ENCODE measurements at regions not wholly inside any gene's neighbourhood (a gene's known extent, or its start where the extent isn't known, plus 50 kb on each side); places are given as distances from the start of the nearest gene placed in this dataset.

DNA sequence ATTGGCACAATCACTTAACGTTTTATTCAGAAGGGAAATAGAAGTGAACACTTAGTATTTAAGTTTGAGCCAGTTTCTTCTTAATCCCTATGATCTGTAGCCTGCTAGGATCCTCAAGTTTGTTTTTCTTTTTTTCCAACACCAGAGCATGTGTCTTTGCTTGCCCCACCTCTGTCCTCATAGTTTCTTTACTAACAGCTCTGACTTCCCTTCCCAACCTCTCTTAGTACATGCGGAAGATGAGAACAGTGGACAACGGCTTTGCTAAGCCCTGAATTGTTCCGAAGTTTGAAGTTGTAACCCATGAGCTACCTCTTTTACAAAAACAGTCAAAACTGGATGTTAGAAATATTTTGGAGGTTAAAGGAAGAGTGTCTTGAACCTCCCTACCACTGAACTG, 61.7 kb upstream of the TAF11L2 start:
- peaks cover 6% of the 10 kb centered on the region for H3K9me3 Mint-ChIP-seq (ENCODE audit: low read depth)
- no peak overlapping the region for H3K4me3 Mint-ChIP-seq (ENCODE audit: low read depth)
- H3K27ac Mint-ChIP-seq, result no peak overlapping the region
- H3K27me3 Mint-ChIP-seq, result no peaks in the 10 kb centered on the region
- H3K36me3 Mint-ChIP-seq (ENCODE audit: insufficient read depth), result no peaks in the 10 kb centered on the region
- DNase-seq (ENCODE audit: low spot score, unreplicated experiment), result no peak
- TF ChIP-seq, protein P1, sequence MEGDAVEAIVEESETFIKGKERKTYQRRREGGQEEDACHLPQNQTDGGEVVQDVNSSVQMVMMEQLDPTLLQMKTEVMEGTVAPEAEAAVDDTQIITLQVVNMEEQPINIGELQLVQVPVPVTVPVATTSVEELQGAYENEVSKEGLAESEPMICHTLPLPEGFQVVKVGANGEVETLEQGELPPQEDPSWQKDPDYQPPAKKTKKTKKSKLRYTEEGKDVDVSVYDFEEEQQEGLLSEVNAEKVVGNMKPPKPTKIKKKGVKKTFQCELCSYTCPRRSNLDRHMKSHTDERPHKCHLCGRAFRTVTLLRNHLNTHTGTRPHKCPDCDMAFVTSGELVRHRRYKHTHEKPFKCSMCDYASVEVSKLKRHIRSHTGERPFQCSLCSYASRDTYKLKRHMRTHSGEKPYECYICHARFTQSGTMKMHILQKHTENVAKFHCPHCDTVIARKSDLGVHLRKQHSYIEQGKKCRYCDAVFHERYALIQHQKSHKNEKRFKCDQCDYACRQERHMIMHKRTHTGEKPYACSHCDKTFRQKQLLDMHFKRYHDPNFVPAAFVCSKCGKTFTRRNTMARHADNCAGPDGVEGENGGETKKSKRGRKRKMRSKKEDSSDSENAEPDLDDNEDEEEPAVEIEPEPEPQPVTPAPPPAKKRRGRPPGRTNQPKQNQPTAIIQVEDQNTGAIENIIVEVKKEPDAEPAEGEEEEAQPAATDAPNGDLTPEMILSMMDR (IDR thresholded peaks at IDR 0.05; ENCODE audit: unreplicated experiment), result no peak
- no peaks in the 10 kb centered on the region for H3K4me1 Mint-ChIP-seq (ENCODE audit: low read depth)

DNA sequence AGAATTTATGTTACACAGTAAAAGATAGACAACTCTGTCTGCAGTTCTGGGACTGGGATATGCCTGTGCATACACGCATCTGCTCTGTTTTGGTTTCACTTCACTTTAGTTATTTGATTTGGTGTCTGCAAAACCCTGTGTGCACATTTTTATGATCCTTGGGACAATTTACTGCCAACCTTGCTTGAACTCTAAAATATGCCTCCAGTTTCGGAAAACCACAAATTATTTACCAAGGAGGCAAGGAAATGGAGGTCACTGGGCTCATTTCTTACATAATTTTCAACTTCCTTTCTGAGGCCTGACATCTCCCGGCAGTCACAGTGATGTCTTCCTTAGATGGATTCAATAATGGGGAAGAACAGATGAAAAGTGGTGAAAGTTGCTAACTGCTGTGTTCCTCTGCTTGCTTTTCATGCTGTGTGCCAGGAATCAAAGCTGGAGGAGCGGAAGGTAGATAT, 61.2 kb upstream of the TAF11L2 start:
- no peaks in the 10 kb centered on the region for H3K27me3 Mint-ChIP-seq
- TF ChIP-seq, protein P1 (IDR thresholded peaks at IDR 0.05; ENCODE audit: unreplicated experiment), result no peak
- H3K9me3 Mint-ChIP-seq (ENCODE audit: low read depth), result peaks cover 6% of the 10 kb centered on the region
- H3K27ac Mint-ChIP-seq, result no peak overlapping the region
- H3K4me1 Mint-ChIP-seq (ENCODE audit: low read depth), result no peaks in the 10 kb centered on the region
- H3K4me3 Mint-ChIP-seq (ENCODE audit: low read depth), result no peak overlapping the region
- no peak for DNase-seq (ENCODE audit: low spot score, unreplicated experiment)
- no peaks in the 10 kb centered on the region for H3K36me3 Mint-ChIP-seq (ENCODE audit: insufficient read depth)

DNA sequence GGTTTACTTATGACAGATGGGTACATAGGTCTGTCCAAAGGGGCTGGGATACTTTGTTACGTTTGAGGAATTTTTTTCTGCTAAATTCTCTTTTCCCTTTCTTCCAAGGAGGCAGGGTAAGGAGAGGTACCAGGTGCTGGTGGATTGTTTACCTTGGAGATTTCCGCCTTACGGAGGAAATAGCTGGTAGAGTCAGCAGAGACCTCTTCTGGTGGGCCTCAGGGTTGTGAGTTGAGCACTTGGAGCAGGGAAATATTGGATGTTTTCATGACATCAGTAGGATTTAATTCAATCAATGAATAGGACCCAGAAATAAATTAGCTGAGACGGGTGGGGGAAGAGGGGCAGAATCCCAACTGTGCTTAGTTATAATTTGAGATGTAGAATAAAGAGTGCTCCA, 60.0 kb upstream of the TAF11L2 start:
- H3K9me3 Mint-ChIP-seq (ENCODE audit: low read depth), result peaks cover 6% of the 10 kb centered on the region
- H3K4me1 Mint-ChIP-seq (ENCODE audit: low read depth), result no peaks in the 10 kb centered on the region
- no peaks in the 10 kb centered on the region for H3K27me3 Mint-ChIP-seq
- H3K36me3 Mint-ChIP-seq (ENCODE audit: insufficient read depth), result no peaks in the 10 kb centered on the region
- DNase-seq (ENCODE audit: low spot score, unreplicated experiment), result no peak
- no peak overlapping the region for H3K27ac Mint-ChIP-seq
- TF ChIP-seq, protein P1 (IDR thresholded peaks at IDR 0.05; ENCODE audit: unreplicated experiment), result no peak
- no peak overlapping the region for H3K4me3 Mint-ChIP-seq (ENCODE audit: low read depth)

DNA sequence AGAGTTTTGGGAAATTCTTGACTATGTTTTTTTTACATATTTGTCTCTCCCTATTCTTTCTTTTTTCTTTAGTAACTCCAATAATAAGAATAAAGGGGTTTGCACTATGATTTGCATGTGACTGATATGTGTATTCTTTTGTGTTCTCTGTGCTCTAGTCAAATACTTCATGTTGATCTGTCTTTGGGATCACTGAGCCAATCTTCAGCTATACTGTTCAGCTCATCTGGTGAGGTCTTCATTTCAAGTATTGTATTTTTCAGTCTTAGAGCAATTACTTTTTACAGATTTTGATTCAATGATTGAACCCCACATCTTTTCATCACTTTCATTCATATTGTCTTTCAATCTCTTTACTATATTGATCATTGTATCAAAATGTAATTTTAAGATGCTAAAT, 58.1 kb upstream of the TAF11L2 start:
- Mint-ChIP-seq H3K36me3 (ENCODE audit: insufficient read depth) (no peaks in the 10 kb centered on the region), H3K9me3 (ENCODE audit: low read depth) (peaks cover 6% of the 10 kb centered on the region), H3K4me1 (ENCODE audit: low read depth) (no peaks in the 10 kb centered on the region), H3K27ac (no peak overlapping the region), H3K4me3 (ENCODE audit: low read depth) (no peak overlapping the region), H3K27me3 (no peaks in the 10 kb centered on the region)
- DNase-seq (ENCODE audit: low spot score, unreplicated experiment), result no peak
- TF ChIP-seq, protein P1 (IDR thresholded peaks at IDR 0.05; ENCODE audit: unreplicated experiment), result no peak

DNA sequence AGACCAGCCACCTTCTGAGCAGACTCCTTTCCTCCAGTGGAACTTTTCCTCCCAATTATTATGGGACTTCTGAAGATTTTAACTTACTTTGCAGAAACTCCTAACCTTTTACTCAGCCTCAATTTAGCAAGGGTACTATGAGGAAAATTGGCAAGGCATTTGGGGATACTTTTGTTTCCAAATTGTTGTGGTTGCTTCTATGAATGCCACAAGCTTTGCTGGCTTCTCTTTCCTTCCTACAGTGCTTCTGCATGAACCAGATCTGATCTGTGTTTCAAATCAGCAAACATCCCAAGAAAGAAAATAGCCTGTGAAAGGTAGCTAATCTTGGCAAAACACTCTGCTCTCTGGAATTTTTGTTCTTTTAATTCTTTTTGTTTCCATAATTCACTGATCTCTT, 57.3 kb upstream of the TAF11L2 start:
- no peaks in the 10 kb centered on the region for H3K36me3 Mint-ChIP-seq (ENCODE audit: insufficient read depth)
- H3K27me3 Mint-ChIP-seq, result no peaks in the 10 kb centered on the region
- H3K27ac Mint-ChIP-seq, result no peak overlapping the region
- H3K4me1 Mint-ChIP-seq (ENCODE audit: low read depth), result no peaks in the 10 kb centered on the region
- DNase-seq (ENCODE audit: low spot score, unreplicated experiment), result no peak
- peaks cover 6% of the 10 kb centered on the region for H3K9me3 Mint-ChIP-seq (ENCODE audit: low read depth)
- TF ChIP-seq, protein P1 (IDR thresholded peaks at IDR 0.05; ENCODE audit: unreplicated experiment), result no peak
- no peak overlapping the region for H3K4me3 Mint-ChIP-seq (ENCODE audit: low read depth)
